ENCODE measurements at regions not wholly inside any gene's neighbourhood (a gene's known extent, or its start where the extent isn't known, plus 50 kb on each side); places are given as distances from the start of the nearest gene placed in this dataset.

GRCh38 chr2:65939687-65940086, 495.2 kb upstream of the MEIS1 start:
- TF ChIP-seq EZH2 (IDR thresholded peaks at IDR 0.05; ENCODE audit: borderline replicate concordance) (no peak), CTCF (IDR thresholded peaks at IDR 0.05; ENCODE audit: poor library complexity) (no peak), EZH2phosphoT487 (IDR thresholded peaks at IDR 0.05; ENCODE audit: low read depth, severe bottlenecking, unreplicated experiment) (no peak)
